HEK293T (cell line): ENCODE measurements at regions not wholly inside any gene's neighbourhood (a gene's known extent, or its start where the extent isn't known, plus 50 kb on each side); places are given as distances from the start of the nearest gene placed in this dataset.

Experiments
- CTCF ChIA-PET: fragments of 350-600 bp; formaldehyde crosslinking; extraction: SDS; loops from one replicate; lab custom pipeline; 2021; ENCODE audit warnings: antibody characterized with exemption, inconsistent platforms; lab: Yijun Ruan, JAX
- POLR2A ChIA-PET: fragments of 350-600 bp; formaldehyde crosslinking; extraction: SDS; loops from one replicate; lab custom pipeline; 2020; ENCODE audit warnings: antibody characterized with exemption, inconsistent platforms; lab: Yijun Ruan, JAX
- DNase-seq: peaks from one replicate; pipeline ENCODE4 v3.0.0; 2012; ENCODE audit warnings: mixed read lengths; ENCODE audit errors: extremely low spot score
- ARNT ChIP-seq: fragments of 450-650 bp; IDR thresholded peaks from 2 replicates; pipeline ENCODE4 v1.6.1; 2017; ENCODE audit warnings: mild to moderate bottlenecking
- BHLHE40 ChIP-seq: fragments of 450-650 bp; IDR thresholded peaks from 2 replicates; pipeline ENCODE4 v1.6.1; 2016; ENCODE audit warnings: mild to moderate bottlenecking, moderate library complexity, borderline replicate concordance
- CTBP1 ChIP-seq: fragments of 450-650 bp; IDR thresholded peaks from 2 replicates; pipeline ENCODE4 v1.6.1; 2016; ENCODE audit warnings: borderline replicate concordance
- ELF4 ChIP-seq: fragments of 450-650 bp; IDR thresholded peaks from 2 replicates; pipeline ENCODE4 v1.6.1; 2017; ENCODE audit warnings: antibody characterized with exemption
- FOXA1 ChIP-seq: fragments of 450-650 bp; IDR thresholded peaks from 2 replicates; pipeline ENCODE4 v1.6.1; 2016; ENCODE audit warnings: mild to moderate bottlenecking
- FOXK2 ChIP-seq: fragments of 450-650 bp; IDR thresholded peaks from 2 replicates; pipeline ENCODE4 v1.6.1; 2016; ENCODE audit warnings: mild to moderate bottlenecking
- FOXM1 ChIP-seq: fragments of 450-650 bp; IDR thresholded peaks from 2 replicates; pipeline ENCODE4 v1.6.1; 2017; ENCODE audit warnings: mild to moderate bottlenecking, borderline replicate concordance
- HDGF ChIP-seq: fragments of 450-650 bp; IDR thresholded peaks from 2 replicates; pipeline ENCODE4 v1.6.1; 2017; ENCODE audit warnings: antibody characterized with exemption, borderline replicate concordance
- L3MBTL2 ChIP-seq: fragments of 450-650 bp; conservative IDR thresholded peaks from 2 replicates; pipeline ENCODE4 v1.6.1; 2016; ENCODE audit warnings: mild to moderate bottlenecking
- LEF1 ChIP-seq: fragments of 450-650 bp; IDR thresholded peaks from 2 replicates; pipeline ENCODE4 v1.6.1; 2017; ENCODE audit warnings: mild to moderate bottlenecking, borderline replicate concordance
- NFRKB ChIP-seq: fragments of 450-650 bp; IDR thresholded peaks from 2 replicates; pipeline ENCODE4 v1.6.1; 2016; ENCODE audit warnings: mild to moderate bottlenecking, moderate library complexity
- PKNOX1 ChIP-seq: fragments of 450-650 bp; IDR thresholded peaks from 2 replicates; pipeline ENCODE4 v1.6.1; 2016
- SP1 ChIP-seq: fragments of 450-650 bp; IDR thresholded peaks from 2 replicates; pipeline ENCODE4 v1.6.1; 2017
- SUZ12 ChIP-seq: fragments of 450-650 bp; IDR thresholded peaks from 2 replicates; pipeline ENCODE4 v1.6.1; 2016; ENCODE audit warnings: mild to moderate bottlenecking
- TARDBP ChIP-seq: fragments of 450-650 bp; IDR thresholded peaks from 2 replicates; pipeline ENCODE4 v1.6.1; 2016
- ZNF384 ChIP-seq: fragments of 450-650 bp; IDR thresholded peaks from 2 replicates; pipeline ENCODE4 v1.6.1; 2016

GRCh38 chr15:37789881-37790280 is 144.6 kb upstream of the TMCO5A start:
- DNase-seq = no peak
- TF ChIP-seq PKNOX1 (no peak), LEF1 (no peak), SP1 (no peak), FOXM1 (no peak)
- ChIA-PET CTCF (no interaction called here), POLR2A (no interaction called here)

DNA sequence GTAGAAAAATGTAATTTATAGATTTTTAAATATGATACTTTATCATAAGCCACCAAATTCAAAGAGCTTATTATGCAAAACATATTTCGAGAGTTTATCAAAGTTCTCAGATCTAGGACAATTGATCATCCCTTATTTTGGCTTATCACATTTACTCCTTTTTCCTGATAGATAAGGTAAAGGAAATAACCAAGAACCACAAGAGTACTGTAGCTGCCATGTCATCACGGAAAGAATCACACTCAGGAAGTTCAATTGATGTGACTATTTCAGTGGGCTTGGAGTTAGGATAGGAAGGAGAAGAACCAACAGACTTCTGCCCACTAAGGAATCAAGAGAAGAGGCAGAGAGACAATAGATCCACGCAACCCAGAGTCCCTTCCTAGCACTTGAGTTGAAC is 142.7 kb upstream of the TMCO5A start:
- ChIA-PET CTCF (no interaction called here), POLR2A (no interaction called here)
- no peak for DNase-seq
- TF ChIP-seq ELF4 = no peak
- TF ChIP-seq BHLHE40 = no peak
- TF ChIP-seq FOXK2 = no peak
- TF ChIP-seq HDGF = no peak

- no peak for DNase-seq
- no peak for TF ChIP-seq NFRKB
- no peak for TF ChIP-seq TARDBP
- TF ChIP-seq ARNT = no peak
- no peak for TF ChIP-seq PKNOX1
- TF ChIP-seq FOXK2 = no peak
- no peak for TF ChIP-seq CTBP1
- no peak for TF ChIP-seq SP1
- TF ChIP-seq FOXM1 = no peak
- TF ChIP-seq BHLHE40 = no peak
- TF ChIP-seq ZNF384 = no peak
- TF ChIP-seq LEF1 = no peak
- TF ChIP-seq SUZ12 = no peak
- no peak for TF ChIP-seq ELF4
- TF ChIP-seq FOXA1 = no peak
- no peak for TF ChIP-seq HDGF
- no peak for TF ChIP-seq L3MBTL2
- CTCF ChIA-PET = no interaction called here
- POLR2A ChIA-PET = no interaction called here
Measured at GRCh38 chr15:37792351-37792750, 142.1 kb upstream of the TMCO5A start.

DNA sequence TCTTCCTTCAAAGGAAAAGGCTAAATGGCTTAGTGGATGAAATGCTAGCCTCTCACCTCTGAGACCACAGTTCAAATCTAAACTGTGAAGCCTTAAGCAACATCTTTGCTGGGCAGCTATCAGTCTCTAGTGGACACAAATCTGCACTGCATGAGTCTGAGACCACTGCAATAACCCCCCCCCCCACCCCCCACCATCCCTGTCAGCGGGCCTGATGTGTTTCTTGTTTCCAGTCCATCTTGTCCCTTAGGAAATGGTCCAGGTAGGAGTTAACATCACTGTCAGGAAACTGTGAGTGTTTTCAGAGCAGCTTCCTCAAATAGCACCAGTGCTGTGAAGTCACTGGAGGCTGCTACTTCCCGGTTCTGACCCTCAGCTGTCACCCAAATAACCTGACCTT is 140.6 kb upstream of the TMCO5A start:
- CTCF ChIA-PET = no interaction called here
- TF ChIP-seq SUZ12 (no peak), FOXK2 (no peak), NFRKB (no peak)
- peak; percentile 11 for DNase-seq
- POLR2A ChIA-PET = no interaction called here

GRCh38 chr15:37794947-37795346 is 139.5 kb upstream of the TMCO5A start:
- POLR2A ChIA-PET = no interaction called here
- no peak for TF ChIP-seq BHLHE40
- no peak for TF ChIP-seq SP1
- TF ChIP-seq ZNF384 = no peak
- no peak for DNase-seq
- CTCF ChIA-PET = no interaction called here

GRCh38 chr15:37801529-37801928 is 132.9 kb upstream of the TMCO5A start:
- DNase-seq = no peak
- ChIA-PET POLR2A (no interaction called here), CTCF (interaction anchor here (0.7 kb wide), 1 partner anchor 320 kb away, joined by 3 read pairs; no protein-coding TSS in a partner anchor)
- TF ChIP-seq CTBP1 (no peak), ELF4 (no peak), SP1 (no peak), FOXK2 (no peak), TARDBP (no peak), SUZ12 (no peak), ARNT (no peak), PKNOX1 (no peak), NFRKB (no peak), FOXM1 (no peak), HDGF (no peak), LEF1 (no peak), ZNF384 (no peak), L3MBTL2 (no peak), FOXA1 (no peak), BHLHE40 (no peak)

- no peak for TF ChIP-seq NFRKB
- TF ChIP-seq ELF4 = no peak
- no peak for TF ChIP-seq FOXK2
- no peak for TF ChIP-seq ZNF384
- TF ChIP-seq FOXA1 = no peak
- no peak for TF ChIP-seq TARDBP
- TF ChIP-seq SP1 = no peak
- TF ChIP-seq LEF1 = no peak
- no peak for TF ChIP-seq HDGF
- TF ChIP-seq SUZ12 = no peak
- TF ChIP-seq CTBP1 = no peak
- TF ChIP-seq BHLHE40 = no peak
- no peak for TF ChIP-seq PKNOX1
- TF ChIP-seq L3MBTL2 = no peak
- TF ChIP-seq ARNT = no peak
- no peak for TF ChIP-seq FOXM1
- DNase-seq = no peak
- POLR2A ChIA-PET = no interaction called here
- CTCF ChIA-PET = no interaction called here
Measured at GRCh38 chr15:37806808-37807207, 127.6 kb upstream of the TMCO5A start.
